ENCODE measurements at regions not wholly inside any gene's neighbourhood (a gene's known extent, or its start where the extent isn't known, plus 50 kb on each side); places are given as distances from the start of the nearest gene placed in this dataset.

- Histone ChIP-seq H3K27me3 (ENCODE audit: control insufficient read depth, insufficient read depth, low read length) (no peaks in the 10 kb centered on the region), H3K36me3 (ENCODE audit: control insufficient read depth, insufficient read depth, low read length) (no peaks in the 10 kb centered on the region), H3K9me3 (ENCODE audit: control insufficient read depth, insufficient read depth, low read depth, low read length) (no peaks in the 10 kb centered on the region), H3K4me1 (ENCODE audit: control insufficient read depth, insufficient read depth, low read length) (no peaks in the 10 kb centered on the region), H3K27ac (ENCODE audit: low read length) (no peak overlapping the region), H3K4me3 (ENCODE audit: low read depth in 2 of 2, low read length in 2 of 2) (no peak overlapping the region)
- TF ChIP-seq, protein P1, sequence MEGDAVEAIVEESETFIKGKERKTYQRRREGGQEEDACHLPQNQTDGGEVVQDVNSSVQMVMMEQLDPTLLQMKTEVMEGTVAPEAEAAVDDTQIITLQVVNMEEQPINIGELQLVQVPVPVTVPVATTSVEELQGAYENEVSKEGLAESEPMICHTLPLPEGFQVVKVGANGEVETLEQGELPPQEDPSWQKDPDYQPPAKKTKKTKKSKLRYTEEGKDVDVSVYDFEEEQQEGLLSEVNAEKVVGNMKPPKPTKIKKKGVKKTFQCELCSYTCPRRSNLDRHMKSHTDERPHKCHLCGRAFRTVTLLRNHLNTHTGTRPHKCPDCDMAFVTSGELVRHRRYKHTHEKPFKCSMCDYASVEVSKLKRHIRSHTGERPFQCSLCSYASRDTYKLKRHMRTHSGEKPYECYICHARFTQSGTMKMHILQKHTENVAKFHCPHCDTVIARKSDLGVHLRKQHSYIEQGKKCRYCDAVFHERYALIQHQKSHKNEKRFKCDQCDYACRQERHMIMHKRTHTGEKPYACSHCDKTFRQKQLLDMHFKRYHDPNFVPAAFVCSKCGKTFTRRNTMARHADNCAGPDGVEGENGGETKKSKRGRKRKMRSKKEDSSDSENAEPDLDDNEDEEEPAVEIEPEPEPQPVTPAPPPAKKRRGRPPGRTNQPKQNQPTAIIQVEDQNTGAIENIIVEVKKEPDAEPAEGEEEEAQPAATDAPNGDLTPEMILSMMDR (IDR thresholded peaks at IDR 0.05) = no peak
- no peak for TF ChIP-seq REST (IDR thresholded peaks at IDR 0.05; ENCODE audit: insufficient read depth in 1 of 2, low read depth in 2 of 2, low read length in 1 of 2)
- no peak for TF ChIP-seq SIN3A (IDR thresholded peaks at IDR 0.05; ENCODE audit: borderline replicate concordance, insufficient read depth, low read depth, low read length)
- TF ChIP-seq TCF7L2 (IDR thresholded peaks at IDR 0.05; ENCODE audit: low read depth, low read length) = no peak
- no peak for TF ChIP-seq POLR2AphosphoS5 (IDR thresholded peaks at IDR 0.05; ENCODE audit: low read depth, low read length)
- ChIA-PET CTCF (interaction anchor here (0.7 kb wide), 1 partner anchor 13 kb away, joined by 3 read pairs; no protein-coding TSS in a partner anchor), POLR2A (no interaction called here)
- intact Hi-C loops (cut with micrococcal nuclease; ENCODE audit: unreplicated experiment) = no loop called here
- no TSS peak for BruUV-seq (replicated peaks)
- in situ Hi-C loops (cut with HindIII; ENCODE audit: low pct_unique_long_range_greater_than_20kb, low sequenced_read_pairs) = no loop called here
- ATAC-seq (no peak), DNase-seq (ENCODE audit: low read depth, low spot score) (no peak)
Observed at GRCh38 chr18:28692337-28692736, 515.4 kb upstream of the CDH2 start.

- in situ Hi-C loops (cut with HindIII; ENCODE audit: low pct_unique_long_range_greater_than_20kb, low sequenced_read_pairs) (no loop called here), intact Hi-C loops (cut with micrococcal nuclease; ENCODE audit: unreplicated experiment) (no loop called here)
- Histone ChIP-seq H3K36me3 (ENCODE audit: control insufficient read depth, insufficient read depth, low read length) (no peaks in the 10 kb centered on the region), H3K27ac (ENCODE audit: low read length) (no peak overlapping the region), H3K4me3 (ENCODE audit: low read depth in 2 of 2, low read length in 2 of 2) (no peak overlapping the region), H3K4me1 (ENCODE audit: control insufficient read depth, insufficient read depth, low read length) (no peaks in the 10 kb centered on the region), H3K9me3 (ENCODE audit: control insufficient read depth, insufficient read depth, low read depth, low read length) (no peaks in the 10 kb centered on the region), H3K27me3 (ENCODE audit: control insufficient read depth, insufficient read depth, low read length) (no peaks in the 10 kb centered on the region)
- TF ChIP-seq POLR2AphosphoS5 (IDR thresholded peaks at IDR 0.05; ENCODE audit: low read depth, low read length) = no peak
- TF ChIP-seq, protein P1 (IDR thresholded peaks at IDR 0.05) = no peak
- TF ChIP-seq REST (IDR thresholded peaks at IDR 0.05; ENCODE audit: insufficient read depth in 1 of 2, low read depth in 2 of 2, low read length in 1 of 2) = no peak
- no peak for TF ChIP-seq TCF7L2 (IDR thresholded peaks at IDR 0.05; ENCODE audit: low read depth, low read length)
- no peak for TF ChIP-seq SIN3A (IDR thresholded peaks at IDR 0.05; ENCODE audit: borderline replicate concordance, insufficient read depth, low read depth, low read length)
- POLR2A ChIA-PET = no interaction called here
- BruUV-seq (replicated peaks) = no TSS peak
- ATAC-seq = no peak
- CTCF ChIA-PET = no interaction called here
- DNase-seq (ENCODE audit: low read depth, low spot score) = no peak
Observed at GRCh38 chr18:28691496-28691840, 514.5 kb upstream of the CDH2 start.

All from Panc1 (cell line).